ENCODE measurements at regions not wholly inside any gene's neighbourhood (a gene's known extent, or its start where the extent isn't known, plus 50 kb on each side); places are given as distances from the start of the nearest gene placed in this dataset.
A peak's percentile ranks its signal among the peaks of the same experiment; 100 is the strongest.

DNA sequence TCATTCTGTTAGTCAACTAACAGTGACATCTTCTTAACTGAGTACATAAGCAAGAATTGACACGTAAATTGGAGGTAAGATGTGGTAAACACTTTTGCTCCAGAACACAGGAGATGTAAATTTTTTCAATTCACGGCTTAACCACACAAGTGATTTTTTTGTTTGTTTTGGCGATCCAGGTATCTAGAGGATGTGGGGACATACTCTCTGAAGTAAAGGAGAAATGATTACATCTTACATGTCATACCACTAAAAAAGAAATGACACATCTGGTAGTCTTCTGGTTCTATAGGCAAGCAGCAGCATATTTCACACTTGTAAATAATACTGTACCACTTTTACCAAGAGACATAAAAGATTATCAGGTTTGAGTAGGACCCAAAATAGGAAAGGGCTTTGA is 200.3 kb upstream of the ZWINT start:
- ChIA-PET POLR2A (interaction anchor here (0.6 kb wide), 1 partner anchor 1230 kb away, joined by 3 read pairs; no protein-coding TSS in a partner anchor), CTCF (interaction anchor here (0.7 kb wide), 1 partner anchor 1289 kb away, joined by 3 read pairs; no protein-coding TSS in a partner anchor)
- Mint-ChIP-seq H3K27me3 (ENCODE audit: insufficient read depth, unreplicated experiment) (no peaks in the 10 kb centered on the region), H3K4me1 (ENCODE audit: insufficient read depth, unreplicated experiment) (peaks cover 9% of the 10 kb centered on the region), H3K27ac (ENCODE audit: low read depth, unreplicated experiment) (no peak overlapping the region), H3K4me3 (ENCODE audit: unreplicated experiment) (no peak overlapping the region), H3K9me3 (ENCODE audit: unreplicated experiment) (no peaks in the 10 kb centered on the region), H3K36me3 (ENCODE audit: insufficient read depth, unreplicated experiment) (no peaks in the 10 kb centered on the region)
- intact Hi-C loops (cut with micrococcal nuclease) = no loop called here
- TF ChIP-seq, protein P1, sequence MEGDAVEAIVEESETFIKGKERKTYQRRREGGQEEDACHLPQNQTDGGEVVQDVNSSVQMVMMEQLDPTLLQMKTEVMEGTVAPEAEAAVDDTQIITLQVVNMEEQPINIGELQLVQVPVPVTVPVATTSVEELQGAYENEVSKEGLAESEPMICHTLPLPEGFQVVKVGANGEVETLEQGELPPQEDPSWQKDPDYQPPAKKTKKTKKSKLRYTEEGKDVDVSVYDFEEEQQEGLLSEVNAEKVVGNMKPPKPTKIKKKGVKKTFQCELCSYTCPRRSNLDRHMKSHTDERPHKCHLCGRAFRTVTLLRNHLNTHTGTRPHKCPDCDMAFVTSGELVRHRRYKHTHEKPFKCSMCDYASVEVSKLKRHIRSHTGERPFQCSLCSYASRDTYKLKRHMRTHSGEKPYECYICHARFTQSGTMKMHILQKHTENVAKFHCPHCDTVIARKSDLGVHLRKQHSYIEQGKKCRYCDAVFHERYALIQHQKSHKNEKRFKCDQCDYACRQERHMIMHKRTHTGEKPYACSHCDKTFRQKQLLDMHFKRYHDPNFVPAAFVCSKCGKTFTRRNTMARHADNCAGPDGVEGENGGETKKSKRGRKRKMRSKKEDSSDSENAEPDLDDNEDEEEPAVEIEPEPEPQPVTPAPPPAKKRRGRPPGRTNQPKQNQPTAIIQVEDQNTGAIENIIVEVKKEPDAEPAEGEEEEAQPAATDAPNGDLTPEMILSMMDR (IDR thresholded peaks at IDR 0.05; ENCODE audit: unreplicated experiment) = no peak
- BruUV-seq (replicated peaks) = no TSS peak
- no peak for DNase-seq (ENCODE audit: unreplicated experiment)

DNA sequence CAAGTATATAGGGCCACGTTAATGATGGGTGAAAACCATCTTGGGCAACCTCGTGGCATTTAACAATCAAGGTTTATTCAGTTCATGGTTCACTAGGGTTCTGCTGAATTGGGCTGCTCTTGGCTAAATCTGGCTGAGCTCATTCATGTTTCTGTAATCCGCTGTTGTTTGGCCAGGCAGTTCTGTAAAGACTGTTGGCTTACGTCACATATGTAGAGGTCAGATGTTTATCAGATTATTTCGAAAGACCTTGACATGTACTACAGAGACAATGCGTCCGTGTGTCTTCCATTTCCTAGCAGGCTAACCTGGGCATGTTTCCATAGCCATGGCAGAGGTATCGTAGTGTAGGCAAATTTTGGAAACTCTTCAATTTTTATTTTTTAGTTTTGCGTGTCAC is 190.0 kb upstream of the ZWINT start:
- Mint-ChIP-seq H3K36me3 (ENCODE audit: insufficient read depth, unreplicated experiment) (no peaks in the 10 kb centered on the region), H3K27me3 (ENCODE audit: insufficient read depth, unreplicated experiment) (no peaks in the 10 kb centered on the region), H3K9me3 (ENCODE audit: unreplicated experiment) (no peaks in the 10 kb centered on the region), H3K4me1 (ENCODE audit: insufficient read depth, unreplicated experiment) (peaks cover 13% of the 10 kb centered on the region), H3K27ac (ENCODE audit: low read depth, unreplicated experiment) (peak overlapping the region; percentile 89), H3K4me3 (ENCODE audit: unreplicated experiment) (peak overlapping the region; percentile 38)
- no TSS peak for BruUV-seq (replicated peaks)
- POLR2A ChIA-PET = interaction anchor here (0.7 to 0.8 kb wide), 2 partner anchors 13 to 1716 kb away, joined by 4 read pairs; no protein-coding TSS in a partner anchor
- intact Hi-C loops (cut with micrococcal nuclease) = no loop called here
- DNase-seq (ENCODE audit: unreplicated experiment) = peak; percentile 68
- CTCF ChIA-PET = no interaction called here
- TF ChIP-seq, protein P1 (IDR thresholded peaks at IDR 0.05; ENCODE audit: unreplicated experiment) = no peak

DNA sequence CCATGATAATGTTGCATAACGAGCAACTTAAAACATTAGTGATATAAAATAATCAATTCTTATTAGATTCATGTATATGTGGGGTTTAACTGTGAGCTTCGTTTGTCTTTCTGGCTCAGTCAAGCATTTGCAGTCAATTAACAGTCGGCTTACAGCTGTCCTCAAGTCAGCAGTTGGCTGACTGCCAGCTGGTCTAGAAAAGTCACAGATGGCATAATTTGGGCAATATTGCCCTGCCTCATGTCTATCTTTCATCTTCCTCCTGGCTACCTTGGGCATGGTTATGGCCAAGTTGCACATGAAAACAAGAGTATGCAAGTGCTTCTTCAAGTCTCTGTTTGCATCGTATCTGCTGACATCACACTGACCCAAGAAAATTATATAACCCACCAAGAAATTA is 186.1 kb upstream of the ZWINT start:
- H3K27ac Mint-ChIP-seq (ENCODE audit: low read depth, unreplicated experiment) = no peak overlapping the region
- no TSS peak for BruUV-seq (replicated peaks)
- no peaks in the 10 kb centered on the region for H3K36me3 Mint-ChIP-seq (ENCODE audit: insufficient read depth, unreplicated experiment)
- H3K27me3 Mint-ChIP-seq (ENCODE audit: insufficient read depth, unreplicated experiment) = no peaks in the 10 kb centered on the region
- peaks cover 15% of the 10 kb centered on the region for H3K4me1 Mint-ChIP-seq (ENCODE audit: insufficient read depth, unreplicated experiment)
- intact Hi-C loops (cut with micrococcal nuclease) = no loop called here
- CTCF ChIA-PET = no interaction called here
- TF ChIP-seq, protein P1 (IDR thresholded peaks at IDR 0.05; ENCODE audit: unreplicated experiment) = no peak
- H3K4me3 Mint-ChIP-seq (ENCODE audit: unreplicated experiment) = no peak overlapping the region
- POLR2A ChIA-PET = no interaction called here
- H3K9me3 Mint-ChIP-seq (ENCODE audit: unreplicated experiment) = no peaks in the 10 kb centered on the region
- no peak for DNase-seq (ENCODE audit: unreplicated experiment)

DNA sequence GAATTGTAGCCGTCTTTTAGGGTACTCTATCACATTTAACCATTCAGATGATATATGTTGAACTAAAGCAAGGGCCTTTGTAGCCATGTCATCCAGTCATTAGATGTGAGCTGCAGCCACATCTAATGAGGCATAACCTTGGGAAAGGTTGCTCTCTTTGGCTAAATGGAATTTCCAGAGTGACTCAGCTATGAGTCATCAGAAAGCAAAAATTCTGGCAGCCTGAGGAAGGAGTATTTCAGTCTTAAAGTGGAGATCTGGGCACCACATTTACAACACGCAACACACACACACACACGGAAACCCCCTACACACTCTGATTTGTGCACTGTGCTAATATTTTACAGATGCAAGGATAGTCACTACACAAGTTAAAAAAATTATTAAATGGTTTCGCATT is 176.9 kb upstream of the ZWINT start:
- DNase-seq (ENCODE audit: unreplicated experiment) = peak; percentile 92
- Mint-ChIP-seq H3K36me3 (ENCODE audit: insufficient read depth, unreplicated experiment) (no peaks in the 10 kb centered on the region), H3K4me1 (ENCODE audit: insufficient read depth, unreplicated experiment) (peaks cover 15% of the 10 kb centered on the region), H3K4me3 (ENCODE audit: unreplicated experiment) (peak overlapping the region; percentile 34), H3K9me3 (ENCODE audit: unreplicated experiment) (no peaks in the 10 kb centered on the region), H3K27me3 (ENCODE audit: insufficient read depth, unreplicated experiment) (no peaks in the 10 kb centered on the region), H3K27ac (ENCODE audit: low read depth, unreplicated experiment) (peak overlapping the region; percentile 75)
- no TSS peak for BruUV-seq (replicated peaks)
- intact Hi-C loops (cut with micrococcal nuclease) = no loop called here
- ChIA-PET CTCF (no interaction called here), POLR2A (interaction anchor here (0.9 to 1.6 kb wide), 3 partner anchors 13 to 46 kb away, joined by 3 to 5 read pairs (median 4); no protein-coding TSS in a partner anchor)
- TF ChIP-seq, protein P1 (IDR thresholded peaks at IDR 0.05; ENCODE audit: unreplicated experiment) = no peak

Measured in MCF 10A (cell line).